ENCODE measurements at regions not wholly inside any gene's neighbourhood (a gene's known extent, or its start where the extent isn't known, plus 50 kb on each side); places are given as distances from the start of the nearest gene placed in this dataset.

DNA sequence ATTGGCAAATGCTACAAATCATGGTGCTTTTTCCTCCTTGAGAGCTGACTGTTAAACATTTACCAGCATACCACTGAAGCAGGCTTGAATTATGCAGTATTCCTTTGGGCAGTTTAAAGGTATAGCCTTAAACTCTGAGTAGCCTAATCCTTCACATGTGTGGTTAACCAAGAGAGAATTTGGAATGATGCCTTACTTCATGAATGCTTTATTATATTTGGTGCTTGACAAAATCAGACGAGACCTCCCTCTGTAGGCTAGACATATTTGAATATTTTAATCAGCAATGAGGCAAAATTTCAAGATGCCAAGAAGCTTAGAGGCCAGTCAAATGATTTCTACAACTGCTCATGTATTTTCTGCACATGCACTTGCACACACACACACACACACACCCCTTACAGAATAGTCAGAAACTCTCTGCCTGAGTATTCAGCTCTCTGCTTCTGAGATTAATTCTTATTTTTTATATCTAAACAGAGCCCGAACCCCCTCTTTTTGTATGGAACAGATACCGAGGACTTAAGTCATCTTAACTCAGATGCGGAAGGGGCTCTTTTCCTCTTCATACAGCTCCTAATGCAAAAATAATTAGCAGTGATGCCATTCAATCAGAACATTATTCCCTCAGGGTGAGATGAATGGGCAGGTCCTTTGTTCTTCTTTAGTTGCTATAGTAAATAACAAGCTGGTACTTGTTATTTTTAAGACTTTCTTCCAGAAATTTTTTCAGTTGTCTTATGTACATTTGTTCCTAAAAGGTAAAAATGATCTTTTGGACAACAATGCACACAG lies 195.5 kb upstream of the TMC3 start:
- TF ChIP-seq, protein P1, sequence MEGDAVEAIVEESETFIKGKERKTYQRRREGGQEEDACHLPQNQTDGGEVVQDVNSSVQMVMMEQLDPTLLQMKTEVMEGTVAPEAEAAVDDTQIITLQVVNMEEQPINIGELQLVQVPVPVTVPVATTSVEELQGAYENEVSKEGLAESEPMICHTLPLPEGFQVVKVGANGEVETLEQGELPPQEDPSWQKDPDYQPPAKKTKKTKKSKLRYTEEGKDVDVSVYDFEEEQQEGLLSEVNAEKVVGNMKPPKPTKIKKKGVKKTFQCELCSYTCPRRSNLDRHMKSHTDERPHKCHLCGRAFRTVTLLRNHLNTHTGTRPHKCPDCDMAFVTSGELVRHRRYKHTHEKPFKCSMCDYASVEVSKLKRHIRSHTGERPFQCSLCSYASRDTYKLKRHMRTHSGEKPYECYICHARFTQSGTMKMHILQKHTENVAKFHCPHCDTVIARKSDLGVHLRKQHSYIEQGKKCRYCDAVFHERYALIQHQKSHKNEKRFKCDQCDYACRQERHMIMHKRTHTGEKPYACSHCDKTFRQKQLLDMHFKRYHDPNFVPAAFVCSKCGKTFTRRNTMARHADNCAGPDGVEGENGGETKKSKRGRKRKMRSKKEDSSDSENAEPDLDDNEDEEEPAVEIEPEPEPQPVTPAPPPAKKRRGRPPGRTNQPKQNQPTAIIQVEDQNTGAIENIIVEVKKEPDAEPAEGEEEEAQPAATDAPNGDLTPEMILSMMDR (IDR thresholded peaks at IDR 0.05; ENCODE audit: insufficient read depth, low read depth, low read length, missing control alignments) = no peak
- H3K4me3 ChIP-seq (ENCODE audit: low read length) = no peak overlapping the region
- DNase-seq (ENCODE audit: low read depth) = peak; percentile 28

GRCh38 chr15:81567924-81568323 lies 193.9 kb upstream of the TMC3 start:
- no peak for DNase-seq (ENCODE audit: low read depth)
- H3K4me3 ChIP-seq (ENCODE audit: low read length) = no peak overlapping the region
- TF ChIP-seq, protein P1 (IDR thresholded peaks at IDR 0.05; ENCODE audit: insufficient read depth, low read depth, low read length, missing control alignments) = no peak

DNA sequence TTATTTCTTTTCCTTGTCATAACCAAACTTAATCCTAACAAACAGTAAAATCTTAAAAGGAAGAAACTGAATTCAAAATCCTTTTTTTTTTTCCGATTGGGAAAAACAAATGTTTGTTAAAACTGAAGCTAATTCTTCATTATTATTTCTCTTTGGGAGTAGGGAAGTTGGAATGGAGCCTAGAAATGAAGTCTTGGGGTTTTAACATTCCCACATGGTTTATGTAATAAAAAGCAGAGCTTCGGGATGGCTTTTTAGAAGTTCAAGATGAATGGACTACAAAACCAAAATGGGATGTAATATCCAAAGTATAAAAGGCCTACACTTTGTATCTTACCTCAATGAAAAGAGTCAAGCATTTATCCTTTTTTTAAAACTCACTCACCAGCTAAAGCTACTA lies 189.0 kb upstream of the TMC3 start:
- DNase-seq (ENCODE audit: low read depth) = no peak
- TF ChIP-seq, protein P1 (IDR thresholded peaks at IDR 0.05; ENCODE audit: insufficient read depth, low read depth, low read length, missing control alignments) = no peak
- H3K4me3 ChIP-seq (ENCODE audit: low read length) = no peak overlapping the region

DNA sequence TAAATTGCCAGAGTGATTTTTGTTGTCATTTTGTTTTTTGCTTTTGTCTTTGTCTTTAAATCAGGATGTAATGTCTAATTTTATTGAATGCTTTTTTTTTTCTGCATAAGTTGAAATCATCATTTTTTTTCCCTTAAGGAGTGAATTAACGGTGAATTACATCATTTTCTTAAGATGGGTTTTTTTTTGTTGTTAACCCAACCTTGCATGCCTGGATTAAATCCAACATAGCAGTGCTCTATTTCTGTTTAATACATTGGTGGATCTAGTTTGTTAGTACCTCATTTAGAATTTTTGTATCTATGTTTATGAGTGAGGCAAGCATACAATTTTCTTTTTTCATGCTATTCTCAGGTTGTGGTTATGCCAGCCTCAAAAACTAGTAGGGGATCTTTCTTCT lies 186.4 kb upstream of the TMC3 start:
- no peak for DNase-seq (ENCODE audit: low read depth)
- TF ChIP-seq, protein P1 (IDR thresholded peaks at IDR 0.05; ENCODE audit: insufficient read depth, low read depth, low read length, missing control alignments) = no peak
- H3K4me3 ChIP-seq (ENCODE audit: low read length) = no peak overlapping the region

DNA sequence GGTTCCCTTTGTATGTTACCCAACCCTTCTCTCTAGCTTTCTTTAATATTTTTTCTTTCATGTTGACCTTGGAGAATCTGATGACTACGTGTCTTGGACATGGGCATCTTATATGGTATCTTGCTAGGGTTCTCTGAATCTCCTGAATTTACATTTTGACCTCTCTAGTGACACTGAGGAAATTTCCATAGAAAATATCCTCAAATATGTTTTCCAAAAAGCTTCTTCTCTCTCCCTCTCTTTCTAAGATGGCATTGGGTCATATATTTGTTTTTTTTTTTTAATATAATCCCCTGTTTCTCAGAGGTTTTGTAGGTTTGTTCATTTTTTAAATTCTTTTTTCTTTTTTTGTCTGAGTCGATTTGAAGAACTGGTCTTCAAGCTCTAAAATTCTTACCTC lies 184.0 kb upstream of the TMC3 start:
- DNase-seq (ENCODE audit: low read depth) = no peak
- no peak overlapping the region for H3K4me3 ChIP-seq (ENCODE audit: low read length)
- TF ChIP-seq, protein P1 (IDR thresholded peaks at IDR 0.05; ENCODE audit: insufficient read depth, low read depth, low read length, missing control alignments) = no peak

DNA sequence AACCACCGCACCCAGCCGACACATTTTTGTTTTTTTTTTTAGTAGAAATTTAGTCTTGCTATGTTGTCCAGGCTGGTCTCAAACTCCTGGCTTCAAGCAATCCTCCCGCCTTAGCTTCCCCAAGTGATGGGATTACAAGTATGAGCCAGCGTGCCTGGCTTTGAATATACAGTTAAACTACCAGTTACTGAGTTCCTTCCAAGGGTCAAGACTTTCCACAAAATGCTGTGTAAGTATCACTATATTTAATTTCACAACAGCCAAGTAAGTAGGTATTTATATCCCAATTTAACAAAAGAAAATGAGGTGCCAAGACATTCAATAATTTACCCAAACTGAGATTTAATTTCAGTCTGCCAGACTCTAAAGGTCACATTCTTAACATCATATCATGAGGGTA lies 181.3 kb upstream of the TMC3 start:
- TF ChIP-seq, protein P1 (IDR thresholded peaks at IDR 0.05; ENCODE audit: insufficient read depth, low read depth, low read length, missing control alignments) = no peak
- DNase-seq (ENCODE audit: low read depth) = no peak
- no peak overlapping the region for H3K4me3 ChIP-seq (ENCODE audit: low read length)
